ENCODE measurements at regions not wholly inside any gene's neighbourhood (a gene's known extent, or its start where the extent isn't known, plus 50 kb on each side); places are given as distances from the start of the nearest gene placed in this dataset.
"Not testable (repeated sequence)": the region's sequence is repeated elsewhere in the genome, so short reads cannot be mapped to it uniquely, and the experiment has no call there.

- DNase-seq, result no peak
Observed at GRCh38 chr1:230555814-230556213, 86.5 kb upstream of the COG2 start.

GRCh38 chr1:230552880-230553279, 89.4 kb upstream of the COG2 start:
- no peak for DNase-seq

DNA sequence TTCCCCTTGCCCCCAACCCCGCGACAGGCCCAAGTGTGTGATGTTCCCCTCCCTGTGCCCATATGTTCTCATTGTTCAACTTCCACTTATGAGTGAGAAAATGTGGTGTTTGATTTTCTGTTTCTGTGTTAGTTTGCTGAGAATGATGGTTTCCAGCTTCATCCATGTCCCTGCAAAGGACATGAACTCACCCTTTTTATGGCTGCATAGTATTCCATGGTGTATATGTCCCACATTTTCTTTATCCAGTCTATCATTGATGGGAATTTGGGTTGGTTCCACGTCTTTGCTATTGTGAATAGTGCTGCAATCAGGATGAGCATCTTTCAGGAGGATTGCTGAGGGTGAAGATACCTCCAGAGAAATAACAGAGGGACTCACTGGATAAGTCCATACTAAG, 91.3 kb upstream of the COG2 start:
- DNase-seq, result not testable (repeated sequence)

- no peak for DNase-seq
Observed at GRCh38 chr1:230550428-230550827, 91.9 kb upstream of the COG2 start.

GRCh38 chr1:230549625-230550024, 92.7 kb upstream of the COG2 start:
- DNase-seq, result no peak

- no peak for DNase-seq
Observed at GRCh38 chr1:230548997-230549396, 93.3 kb upstream of the COG2 start.

DNA sequence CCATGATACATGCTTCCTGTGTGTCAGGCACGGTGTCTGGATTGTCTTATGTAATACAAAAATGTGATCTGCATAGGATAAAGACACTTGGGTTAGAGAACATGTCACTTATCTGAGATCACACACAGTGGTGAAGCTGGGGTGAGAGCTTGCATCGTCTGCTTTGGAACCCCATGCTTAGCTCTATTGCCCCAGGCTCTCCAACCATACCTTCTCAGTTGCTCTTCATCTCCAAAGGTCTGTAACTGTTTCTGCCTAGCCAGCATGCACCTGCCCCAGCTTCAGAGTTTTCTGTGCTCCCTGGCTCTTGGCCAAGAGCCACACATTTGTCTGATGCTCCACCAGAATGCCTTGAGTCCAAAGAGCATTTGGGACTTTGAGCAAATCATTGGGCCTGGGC, 93.9 kb upstream of the COG2 start:
- no peak for DNase-seq

DNA sequence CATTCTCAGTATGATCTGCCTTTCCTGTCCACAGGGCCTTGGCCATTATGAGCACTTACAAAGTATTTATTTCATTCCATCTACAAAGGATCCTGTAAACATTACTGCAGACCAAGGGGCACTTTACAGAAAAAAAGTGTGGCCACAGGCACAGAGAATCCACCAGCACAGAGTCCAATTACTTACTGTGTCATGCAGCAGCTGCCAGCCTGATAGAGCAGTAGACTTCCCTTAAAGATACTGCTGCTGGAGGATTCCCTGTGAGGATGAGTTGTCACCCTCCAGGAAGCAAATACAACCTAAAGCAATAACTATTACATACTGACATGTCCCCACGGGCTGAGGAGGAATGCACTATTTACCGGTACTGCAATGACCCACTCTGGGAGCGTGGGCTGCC, 97.1 kb upstream of the COG2 start:
- DNase-seq, result no peak

GRCh38 chr1:230544758-230545157, 97.5 kb upstream of the COG2 start:
- no peak for DNase-seq

GRCh38 chr1:230543085-230543484, 99.2 kb upstream of the COG2 start:
- no peak for DNase-seq

GRCh38 chr1:230542681-230543080, 99.6 kb upstream of the COG2 start:
- DNase-seq, result no peak

DNA sequence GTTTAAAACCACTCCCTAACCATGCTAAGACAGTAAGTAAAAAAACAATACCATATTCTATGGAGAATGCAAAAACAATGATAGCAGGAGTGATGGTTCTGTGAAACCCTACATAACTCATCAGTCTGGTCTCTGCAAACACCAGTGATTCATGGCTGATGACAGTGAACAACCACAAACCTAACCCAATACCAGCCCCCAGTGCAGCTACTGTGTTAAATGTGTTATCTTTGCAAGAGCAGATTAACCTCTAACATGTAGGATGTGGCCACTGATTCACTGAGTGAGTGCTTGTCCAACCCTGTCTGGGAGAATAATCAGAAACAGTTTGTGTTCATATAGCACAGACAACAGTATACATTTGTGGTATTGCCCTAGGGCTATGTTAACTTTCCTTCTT, 100.2 kb upstream of the COG2 start:
- no peak for DNase-seq

- no peak for DNase-seq
Observed at GRCh38 chr1:230541306-230541705, 101.0 kb upstream of the COG2 start.

DNA sequence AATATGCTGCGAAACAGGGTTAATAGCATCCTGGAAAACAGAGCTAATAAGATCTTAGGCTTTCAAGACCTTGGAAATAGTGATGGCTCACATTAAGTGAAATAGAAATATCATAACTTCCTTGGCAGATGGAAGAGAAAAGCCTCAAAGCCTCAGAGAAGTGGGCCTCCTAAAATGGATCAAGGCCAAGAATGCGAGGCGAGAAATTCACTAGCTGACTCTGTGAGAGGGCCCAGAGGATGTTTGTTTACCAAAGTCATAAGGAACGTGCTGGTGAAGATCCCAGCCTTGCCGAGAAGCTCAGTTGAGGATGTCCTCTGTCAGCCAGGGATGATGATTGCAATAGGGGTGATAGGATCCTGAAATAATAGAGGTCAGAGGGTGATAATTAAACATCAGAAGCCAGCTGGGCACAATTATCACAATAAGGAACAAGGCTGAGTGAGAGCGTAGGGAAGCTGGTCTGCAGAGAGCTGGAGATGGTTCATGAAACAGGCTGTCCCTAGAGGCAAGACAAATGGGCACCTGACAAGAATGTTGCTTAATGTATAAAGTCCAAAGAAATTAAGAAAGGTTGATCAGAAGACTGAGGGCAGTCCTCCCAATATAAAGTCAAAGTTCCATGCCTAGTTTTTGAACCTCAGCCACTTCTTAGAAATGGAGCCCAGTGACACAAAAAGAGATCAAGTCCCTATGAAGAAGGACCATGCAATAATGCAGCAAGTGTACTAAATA, 101.7 kb upstream of the COG2 start:
- DNase-seq, result no peak

- no peak for DNase-seq
Observed at GRCh38 chr1:230537456-230537855, 104.8 kb upstream of the COG2 start.

DNA sequence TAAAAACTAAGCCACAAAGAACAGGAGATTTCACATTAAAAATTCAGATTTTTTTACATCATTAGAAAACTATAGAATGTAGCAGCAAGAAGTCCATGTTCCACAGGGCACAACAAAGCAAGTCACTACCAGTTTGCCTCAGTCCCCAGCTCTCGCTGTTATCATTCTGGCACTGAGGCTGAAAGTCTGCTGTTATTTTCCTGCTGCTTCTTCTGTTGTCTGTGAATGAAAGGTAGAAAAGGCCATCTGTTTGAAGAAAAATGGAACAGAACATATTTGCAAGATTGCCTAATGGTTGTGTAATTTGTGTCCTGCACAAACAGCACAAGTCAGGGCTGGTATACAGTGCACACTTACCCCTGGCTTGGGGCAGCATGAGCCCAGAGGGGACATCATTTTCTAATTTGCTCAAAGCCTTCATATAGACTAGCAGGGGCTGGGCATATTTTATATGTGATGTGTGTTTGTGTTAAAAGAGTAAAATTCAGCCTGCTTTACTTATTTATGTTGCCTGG, 105.6 kb upstream of the COG2 start:
- no peak for DNase-seq

GRCh38 chr1:230534224-230534623, 108.1 kb upstream of the COG2 start:
- no peak for DNase-seq

- no peak for DNase-seq
Observed at GRCh38 chr1:230531103-230531502, 105.0 kb upstream of the PGBD5 start.

GRCh38 chr1:230519246-230519645, 93.1 kb upstream of the PGBD5 start:
- DNase-seq, result no peak

DNA sequence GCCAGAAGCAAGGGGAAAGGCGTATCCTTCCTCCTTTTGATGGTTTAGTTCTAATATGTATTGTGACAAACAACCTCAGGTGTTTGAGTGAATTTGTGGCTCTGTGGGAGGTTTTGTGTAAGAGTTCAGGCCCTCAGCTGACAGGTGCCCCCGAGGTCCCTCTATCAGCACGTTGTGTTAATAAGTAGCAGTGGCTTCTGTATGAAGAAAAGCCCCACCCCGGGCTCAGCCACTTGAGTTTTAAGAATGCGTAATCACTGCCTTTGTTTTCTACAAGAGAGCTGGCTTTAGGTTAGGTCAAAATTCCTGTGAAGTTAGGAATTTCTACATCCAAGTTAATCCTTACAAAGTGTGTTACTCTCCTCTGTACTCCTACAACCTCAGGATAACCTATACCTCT, 92.4 kb upstream of the PGBD5 start:
- DNase-seq, result no peak

- DNase-seq, result no peak
Observed at GRCh38 chr1:230517786-230518185, 91.7 kb upstream of the PGBD5 start.

GRCh38 chr1:230517326-230517725, 91.2 kb upstream of the PGBD5 start:
- no peak for DNase-seq

GRCh38 chr1:230516889-230517288, 90.8 kb upstream of the PGBD5 start:
- no peak for DNase-seq

DNA sequence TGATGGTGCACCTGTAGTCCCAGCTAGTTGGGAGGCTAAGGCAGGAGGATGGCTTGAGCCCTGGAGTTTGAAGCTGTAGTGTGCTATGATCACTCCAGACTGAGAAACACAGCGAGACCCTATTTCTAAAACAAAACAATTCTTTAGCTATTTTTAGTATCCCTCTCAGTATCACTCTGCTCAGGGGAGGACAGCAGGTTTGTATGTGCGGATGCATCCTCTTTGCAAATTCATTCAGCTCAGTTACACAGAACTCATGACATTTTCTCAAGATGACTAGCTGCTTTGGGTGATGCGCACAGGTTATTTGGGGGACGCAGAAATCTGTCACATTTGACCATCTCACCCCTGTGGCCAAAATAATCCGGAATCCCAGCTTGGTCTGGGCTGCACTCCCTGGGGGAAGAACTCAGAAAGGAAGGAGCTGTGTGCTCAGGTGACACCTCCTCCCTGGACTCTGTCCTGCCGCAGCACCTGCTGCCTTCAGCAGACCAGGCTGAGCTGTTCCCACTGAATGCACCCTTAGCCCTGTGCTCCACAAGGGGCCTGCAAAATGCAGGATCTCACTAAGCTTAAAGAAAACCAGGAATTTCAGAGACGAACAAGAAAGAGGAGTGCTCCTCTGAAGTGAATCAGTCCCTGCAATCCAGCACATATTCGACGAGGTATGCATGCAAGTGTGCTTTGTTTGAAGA, 89.5 kb upstream of the PGBD5 start:
- DNase-seq, result no peak

- no peak for DNase-seq
Observed at GRCh38 chr1:230510496-230510895, 84.4 kb upstream of the PGBD5 start.
